Spleen (tissue), 11 donors: ENCODE measurements at regions not wholly inside any gene's neighbourhood (a gene's known extent, or its start where the extent isn't known, plus 50 kb on each side); places are given as distances from the start of the nearest gene placed in this dataset.
A peak's percentile ranks its signal among the peaks of the same experiment; 100 is the strongest.

Experiments used
- DNase-seq: peaks from one replicate; pipeline ENCODE4 v3.0.0-alpha.2; 2020
- H3K27ac ChIP-seq, 8 donors: fragments of 200-600 bp; sonication (generic) in 7 of 8; 1 replicate in 4 of 8; 2 replicates in 4 of 8; pipeline versions ENCODE4 v1.5.0 to v1.8.0; 2016 to 2021; ENCODE audit warnings: inconsistent platforms in 4 of 8, mild to moderate bottlenecking in 4 of 8, moderate library complexity in 1 of 8
- H3K27me3 ChIP-seq, 7 donors: fragments of 200-600 bp; sonication (generic) in 6 of 7; replicated peaks in 1 of 7; 1 replicate in 4 of 7; 2 replicates in 3 of 7; pipeline versions ENCODE4 v1.5.0 to v1.8.0; 2016 to 2021; ENCODE audit warnings: inconsistent platforms in 3 of 7, mild to moderate bottlenecking in 1 of 7
- H3K36me3 ChIP-seq, 6 donors: fragments of 200-600 bp; sonication (generic) in 5 of 6; 1 replicate in 4 of 6; 2 replicates in 2 of 6; pipeline versions ENCODE4 v1.5.0 to v1.8.0; 2016 to 2021; ENCODE audit warnings: inconsistent platforms in 2 of 6
- H3K4me1 ChIP-seq, 6 donors: fragments of 200-600 bp; sonication (generic) in 5 of 6; 1 replicate in 3 of 6; 2 replicates in 3 of 6; pipeline versions ENCODE4 v1.5.0 to v1.8.0; 2016 to 2021; ENCODE audit warnings: inconsistent platforms in 3 of 6
- H3K4me3 ChIP-seq, 8 donors: fragments of 200-600 bp; sonication (generic) in 7 of 8; 1 replicate in 4 of 8; 2 replicates in 4 of 8; pipeline versions ENCODE4 v1.5.0 to v1.8.0; 2016 to 2021; ENCODE audit warnings: inconsistent platforms in 4 of 8, mild to moderate bottlenecking in 4 of 8, moderate library complexity in 2 of 8
- H3K9me3 ChIP-seq, 8 donors: fragments of 200-600 bp; sonication (generic) in 7 of 8; 1 replicate in 4 of 8; 2 replicates in 4 of 8; pipeline versions ENCODE4 v1.5.0 to v1.8.0; 2016 to 2021; ENCODE audit warnings: inconsistent platforms in 4 of 8
- POLR2A ChIP-seq, 3 donors: fragments of 450-650 bp; IDR thresholded peaks; one replicate each; pipeline ENCODE4 v1.5.1; 2017; ENCODE audit warnings: antibody characterized with exemption in 3 of 3, mild to moderate bottlenecking in 1 of 3
- POLR2AphosphoS5 ChIP-seq, 3 donors: sonication (generic); formaldehyde crosslinking; IDR thresholded peaks; one replicate each; pipeline ENCODE4 v1.5.1; 2017; ENCODE audit warnings: antibody characterized with exemption in 3 of 3
- WGBS, 5 donors: extraction: QIAGEN DNeasy Blood & Tissue Kit in 3 of 5; methylation state at CpG; one replicate each; pipeline versions ENCODE4 v1.1.5 to v1.1.7; 2013 to 2018; 5-methylcytosine and 5-hydroxymethylcytosine counted together
- intact Hi-C: fragments of 100-400 bp; cut with DNase I; formaldehyde crosslinking; loops from one replicate; pipeline ENCODE4 v1.15.0; 2023; ENCODE audit warnings: low total_unique reads
- TF ChIP-seq, protein P1 (sequence below), 11 experiments: fragments of 200-600 bp in 7 of 11; fragments of 450-650 bp in 4 of 11; sonication (generic) in 4 of 11; IDR thresholded peaks in 8 of 11; conservative IDR thresholded peaks in 3 of 11; 1 replicate in 7 of 11; 2 replicates in 4 of 11; pipeline versions ENCODE4 v1.4.0 to v1.8.0; 2016 to 2021; ENCODE audit warnings: antibody characterized with exemption in 11 of 11, inconsistent platforms in 4 of 11, mild to moderate bottlenecking in 1 of 11
- donor health status: healthy with polysubstance abuse.
- donor health status: DM: no; HTN: no; CAD: no; lungs with moderate emphysema.
- donor health status: DM: no; HTN: no; CAD: no.
- donor health status: Bipolar disorder and iron deficiency.
- donor health status: healthy.
- donor health status: DM: no; HTN: no; CAD: no.
- donor health status: DM: yes; HTN: yes; CAD: no.

DNA sequence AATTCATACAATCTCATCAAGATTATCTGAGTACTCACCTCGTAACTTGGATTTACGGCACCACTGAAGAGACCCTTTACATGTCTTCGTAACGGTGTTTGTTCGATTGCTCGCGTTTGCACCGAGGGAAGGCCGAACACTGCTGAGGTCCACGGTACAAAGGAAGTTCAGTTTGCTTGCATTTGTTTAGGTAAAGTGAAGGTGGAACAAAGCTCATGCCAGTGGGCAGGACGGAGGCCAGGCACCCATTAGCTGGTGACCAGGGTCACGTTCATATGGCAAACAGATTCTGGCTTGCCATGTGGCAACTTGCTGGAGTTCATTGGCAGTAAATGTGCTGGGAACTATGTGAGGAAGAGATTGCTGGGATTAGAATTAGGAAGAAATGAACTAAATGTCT, 164.8 kb downstream of the MACROH2A1 start:
- Histone ChIP-seq H3K4me1 (peaks cover 0 to 11% (median 0%) of the 10 kb centered on the region in 6 donors), H3K9me3 (no peaks in the 10 kb centered on the region), H3K36me3 (no peaks in the 10 kb centered on the region), H3K27me3 (peaks cover 0 to 24% (median 0%) of the 10 kb centered on the region in 7 donors), H3K27ac (no peak overlapping the region), H3K4me3 (no peak overlapping the region)
- peak; percentile 25 for DNase-seq
- intact Hi-C loops: no loop called here
- WGBS, 5 donors: 83 to 95% (median 91%) methylated on average over 12 of the region's 12 CpGs
- TF ChIP-seq, protein P1, sequence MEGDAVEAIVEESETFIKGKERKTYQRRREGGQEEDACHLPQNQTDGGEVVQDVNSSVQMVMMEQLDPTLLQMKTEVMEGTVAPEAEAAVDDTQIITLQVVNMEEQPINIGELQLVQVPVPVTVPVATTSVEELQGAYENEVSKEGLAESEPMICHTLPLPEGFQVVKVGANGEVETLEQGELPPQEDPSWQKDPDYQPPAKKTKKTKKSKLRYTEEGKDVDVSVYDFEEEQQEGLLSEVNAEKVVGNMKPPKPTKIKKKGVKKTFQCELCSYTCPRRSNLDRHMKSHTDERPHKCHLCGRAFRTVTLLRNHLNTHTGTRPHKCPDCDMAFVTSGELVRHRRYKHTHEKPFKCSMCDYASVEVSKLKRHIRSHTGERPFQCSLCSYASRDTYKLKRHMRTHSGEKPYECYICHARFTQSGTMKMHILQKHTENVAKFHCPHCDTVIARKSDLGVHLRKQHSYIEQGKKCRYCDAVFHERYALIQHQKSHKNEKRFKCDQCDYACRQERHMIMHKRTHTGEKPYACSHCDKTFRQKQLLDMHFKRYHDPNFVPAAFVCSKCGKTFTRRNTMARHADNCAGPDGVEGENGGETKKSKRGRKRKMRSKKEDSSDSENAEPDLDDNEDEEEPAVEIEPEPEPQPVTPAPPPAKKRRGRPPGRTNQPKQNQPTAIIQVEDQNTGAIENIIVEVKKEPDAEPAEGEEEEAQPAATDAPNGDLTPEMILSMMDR (IDR thresholded peaks at IDR 0.05 in 8 of 11, conservative IDR thresholded peaks at IDR 0.05 in 3 of 11): no peak
- TF ChIP-seq POLR2A (IDR thresholded peaks at IDR 0.05) (no peak), POLR2AphosphoS5 (IDR thresholded peaks at IDR 0.05) (no peak)

DNA sequence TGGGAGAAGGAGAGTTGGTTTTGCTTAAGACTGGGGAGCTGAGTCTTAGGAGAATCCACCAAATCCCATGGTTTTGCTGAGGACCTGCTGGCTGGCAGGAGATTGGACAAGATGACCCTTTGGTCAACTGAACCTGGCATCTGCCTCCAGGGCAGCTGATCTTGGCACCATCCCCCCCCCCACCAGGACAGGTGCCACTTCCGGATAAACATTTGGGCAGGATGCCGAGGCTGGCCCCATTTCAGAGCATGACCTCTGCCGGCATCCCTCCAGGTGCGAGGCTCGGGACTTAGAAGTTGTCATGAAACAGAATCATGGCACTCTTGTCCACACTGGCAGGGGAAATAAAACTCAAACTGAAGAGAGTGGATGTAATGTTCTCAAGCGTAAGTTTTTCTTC, 165.6 kb downstream of the MACROH2A1 start:
- Histone ChIP-seq H3K4me1 (peaks cover 0 to 11% (median 0%) of the 10 kb centered on the region in 6 donors), H3K27ac (no peak overlapping the region), H3K27me3 (peaks cover 0 to 22% (median 0%) of the 10 kb centered on the region in 7 donors), H3K36me3 (no peaks in the 10 kb centered on the region), H3K9me3 (no peaks in the 10 kb centered on the region), H3K4me3 (no peak overlapping the region)
- TF ChIP-seq, protein P1 (IDR thresholded peaks at IDR 0.05 in 8 of 11, conservative IDR thresholded peaks at IDR 0.05 in 3 of 11): no peak
- TF ChIP-seq POLR2AphosphoS5 (IDR thresholded peaks at IDR 0.05): no peak
- no peak for TF ChIP-seq POLR2A (IDR thresholded peaks at IDR 0.05)
- WGBS, 5 donors: 81 to 98% (median 88%) methylated on average over 6 of the region's 6 CpGs
- intact Hi-C loops: no loop called here
- peak; percentile 58 for DNase-seq

DNA sequence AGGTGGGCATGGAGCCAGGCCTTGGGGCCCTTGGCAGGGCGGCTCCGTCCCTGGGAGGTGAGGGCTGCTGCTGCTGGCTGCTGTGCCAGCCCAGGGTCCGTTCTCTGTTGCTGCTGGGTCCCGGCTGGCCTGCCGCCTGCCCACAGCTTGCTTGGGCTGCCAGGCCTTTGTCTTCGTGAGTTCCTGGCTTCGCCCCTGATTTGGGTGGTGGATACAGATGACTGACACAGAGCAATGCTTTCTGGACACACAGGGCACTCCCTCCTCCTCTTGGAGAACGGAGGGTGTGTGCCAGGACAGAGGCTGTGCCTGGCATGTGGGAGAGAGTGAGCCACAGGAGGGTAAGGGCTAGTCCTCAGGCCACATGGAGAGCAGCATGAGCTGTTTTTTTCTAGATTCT, 166.1 kb downstream of the MACROH2A1 start:
- no peak overlapping the region for H3K27ac ChIP-seq
- TF ChIP-seq, protein P1 (IDR thresholded peaks at IDR 0.05 in 8 of 11, conservative IDR thresholded peaks at IDR 0.05 in 3 of 11): no peak
- TF ChIP-seq POLR2AphosphoS5 (IDR thresholded peaks at IDR 0.05): no peak
- TF ChIP-seq POLR2A (IDR thresholded peaks at IDR 0.05): no peak
- no peaks in the 10 kb centered on the region for H3K9me3 ChIP-seq
- H3K27me3 ChIP-seq: peaks cover 0 to 16% (median 0%) of the 10 kb centered on the region in 7 donors
- DNase-seq: peak; percentile 54
- H3K36me3 ChIP-seq: no peaks in the 10 kb centered on the region
- intact Hi-C loops: no loop called here
- no peak overlapping the region for H3K4me3 ChIP-seq
- peaks cover 0 to 11% (median 0%) of the 10 kb centered on the region in 6 donors for H3K4me1 ChIP-seq
- WGBS, 5 donors: 75 to 90% (median 87%) methylated on average over 3 to 8 of the region's 8 CpGs

DNA sequence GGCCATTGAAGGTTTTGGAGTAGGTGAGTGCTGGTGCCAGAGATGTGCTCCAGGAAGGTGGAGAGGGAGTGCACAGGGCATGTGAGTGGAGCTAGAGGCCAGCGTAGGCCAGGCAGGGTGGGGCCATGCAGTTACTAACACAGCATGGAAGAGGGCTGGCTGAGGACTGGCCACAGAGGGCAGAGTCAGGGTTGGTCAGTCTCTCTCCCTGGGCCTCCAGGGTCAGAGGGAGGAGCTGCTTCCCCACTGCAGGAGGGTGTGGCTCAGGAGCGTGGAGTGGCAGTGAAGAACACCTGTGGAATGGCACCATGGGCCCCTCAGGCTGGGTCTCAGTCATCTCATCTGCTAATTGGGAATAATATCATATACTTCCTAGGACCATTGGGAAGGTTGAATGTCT, 167.7 kb downstream of the MACROH2A1 start:
- no peak overlapping the region for H3K4me3 ChIP-seq
- no peak for TF ChIP-seq POLR2AphosphoS5 (IDR thresholded peaks at IDR 0.05)
- no peak for TF ChIP-seq POLR2A (IDR thresholded peaks at IDR 0.05)
- TF ChIP-seq, protein P1 (IDR thresholded peaks at IDR 0.05 in 8 of 11, conservative IDR thresholded peaks at IDR 0.05 in 3 of 11): no peak
- DNase-seq: no peak
- H3K27me3 ChIP-seq: peaks cover 0 to 6% (median 0%) of the 10 kb centered on the region in 7 donors
- intact Hi-C loops: no loop called here
- no peaks in the 10 kb centered on the region for H3K36me3 ChIP-seq
- no peaks in the 10 kb centered on the region for H3K9me3 ChIP-seq
- WGBS, 5 donors: 86 to 100% (median 92%) methylated on average over 1 to 2 of the region's 2 CpGs
- H3K4me1 ChIP-seq: peaks cover 0 to 14% (median 0%) of the 10 kb centered on the region in 6 donors
- no peak overlapping the region for H3K27ac ChIP-seq
